ENCODE measurements at regions not wholly inside any gene's neighbourhood (a gene's known extent, or its start where the extent isn't known, plus 50 kb on each side); places are given as distances from the start of the nearest gene placed in this dataset.

DNA sequence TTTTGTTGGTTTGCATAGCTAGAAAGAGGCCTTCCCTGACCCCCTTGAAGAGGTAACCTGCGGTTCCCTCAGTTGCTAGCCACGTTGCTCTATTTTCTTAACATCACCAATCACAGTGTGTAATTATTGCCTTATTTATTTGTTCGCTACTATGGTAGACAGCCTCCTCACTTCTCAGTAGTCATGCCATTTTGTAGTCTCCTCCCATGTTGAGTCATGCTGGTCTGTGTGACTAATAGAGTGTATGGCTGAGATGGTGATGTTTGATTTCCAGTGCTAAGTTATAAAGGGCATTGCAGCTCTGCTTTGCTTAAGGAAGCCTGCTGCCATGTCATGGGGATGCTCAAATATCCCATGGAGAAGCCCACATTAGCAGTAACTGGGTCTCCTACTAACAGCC, 236.6 kb upstream of the CHD6 start:
- TF ChIP-seq, protein P1, sequence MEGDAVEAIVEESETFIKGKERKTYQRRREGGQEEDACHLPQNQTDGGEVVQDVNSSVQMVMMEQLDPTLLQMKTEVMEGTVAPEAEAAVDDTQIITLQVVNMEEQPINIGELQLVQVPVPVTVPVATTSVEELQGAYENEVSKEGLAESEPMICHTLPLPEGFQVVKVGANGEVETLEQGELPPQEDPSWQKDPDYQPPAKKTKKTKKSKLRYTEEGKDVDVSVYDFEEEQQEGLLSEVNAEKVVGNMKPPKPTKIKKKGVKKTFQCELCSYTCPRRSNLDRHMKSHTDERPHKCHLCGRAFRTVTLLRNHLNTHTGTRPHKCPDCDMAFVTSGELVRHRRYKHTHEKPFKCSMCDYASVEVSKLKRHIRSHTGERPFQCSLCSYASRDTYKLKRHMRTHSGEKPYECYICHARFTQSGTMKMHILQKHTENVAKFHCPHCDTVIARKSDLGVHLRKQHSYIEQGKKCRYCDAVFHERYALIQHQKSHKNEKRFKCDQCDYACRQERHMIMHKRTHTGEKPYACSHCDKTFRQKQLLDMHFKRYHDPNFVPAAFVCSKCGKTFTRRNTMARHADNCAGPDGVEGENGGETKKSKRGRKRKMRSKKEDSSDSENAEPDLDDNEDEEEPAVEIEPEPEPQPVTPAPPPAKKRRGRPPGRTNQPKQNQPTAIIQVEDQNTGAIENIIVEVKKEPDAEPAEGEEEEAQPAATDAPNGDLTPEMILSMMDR (IDR thresholded peaks at IDR 0.05; ENCODE audit: low read length) = no peak
- TF ChIP-seq EZH2phosphoT487 (IDR thresholded peaks at IDR 0.05; ENCODE audit: low read length) = no peak
